ENCODE measurements at regions not wholly inside any gene's neighbourhood (a gene's known extent, or its start where the extent isn't known, plus 50 kb on each side); places are given as distances from the start of the nearest gene placed in this dataset.

DNA sequence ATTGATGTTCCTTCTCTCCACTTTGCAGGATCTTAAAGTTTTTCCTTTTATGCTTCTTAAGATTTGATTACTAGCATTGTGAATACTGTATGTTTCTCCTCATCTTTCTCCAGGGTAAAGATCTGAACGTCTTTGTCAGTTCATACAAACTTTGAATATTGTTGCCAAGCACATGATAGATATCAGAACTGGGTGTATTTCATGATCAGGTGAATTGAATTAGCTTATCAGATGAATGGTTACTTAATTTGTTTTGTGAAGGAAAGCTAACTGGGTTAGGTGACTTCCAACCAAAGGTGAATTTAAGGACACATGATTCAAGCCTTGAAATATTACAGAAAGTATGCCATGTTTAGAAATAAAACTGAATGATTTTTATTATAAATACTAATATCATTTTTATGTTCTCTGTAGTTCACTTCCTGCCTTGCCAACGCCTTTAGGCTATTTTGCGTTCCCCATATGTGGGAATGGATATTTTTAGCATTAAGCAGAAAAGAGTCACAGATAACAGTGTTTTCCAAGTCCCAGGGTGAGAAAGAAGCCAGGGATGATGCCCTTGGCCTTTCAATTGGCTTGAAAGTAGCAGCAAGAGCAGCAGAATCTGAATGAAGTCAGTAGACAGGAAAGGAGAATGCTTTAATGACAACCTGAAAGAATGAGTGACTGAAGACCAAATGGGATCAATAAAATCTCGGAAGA, 752.1 kb downstream of the NCAM2 start:
- TF ChIP-seq, protein P1, sequence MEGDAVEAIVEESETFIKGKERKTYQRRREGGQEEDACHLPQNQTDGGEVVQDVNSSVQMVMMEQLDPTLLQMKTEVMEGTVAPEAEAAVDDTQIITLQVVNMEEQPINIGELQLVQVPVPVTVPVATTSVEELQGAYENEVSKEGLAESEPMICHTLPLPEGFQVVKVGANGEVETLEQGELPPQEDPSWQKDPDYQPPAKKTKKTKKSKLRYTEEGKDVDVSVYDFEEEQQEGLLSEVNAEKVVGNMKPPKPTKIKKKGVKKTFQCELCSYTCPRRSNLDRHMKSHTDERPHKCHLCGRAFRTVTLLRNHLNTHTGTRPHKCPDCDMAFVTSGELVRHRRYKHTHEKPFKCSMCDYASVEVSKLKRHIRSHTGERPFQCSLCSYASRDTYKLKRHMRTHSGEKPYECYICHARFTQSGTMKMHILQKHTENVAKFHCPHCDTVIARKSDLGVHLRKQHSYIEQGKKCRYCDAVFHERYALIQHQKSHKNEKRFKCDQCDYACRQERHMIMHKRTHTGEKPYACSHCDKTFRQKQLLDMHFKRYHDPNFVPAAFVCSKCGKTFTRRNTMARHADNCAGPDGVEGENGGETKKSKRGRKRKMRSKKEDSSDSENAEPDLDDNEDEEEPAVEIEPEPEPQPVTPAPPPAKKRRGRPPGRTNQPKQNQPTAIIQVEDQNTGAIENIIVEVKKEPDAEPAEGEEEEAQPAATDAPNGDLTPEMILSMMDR (IDR thresholded peaks at IDR 0.05) = no peak
- TF ChIP-seq POLR2AphosphoS5 (IDR thresholded peaks at IDR 0.05) (no peak), POLR2A (IDR thresholded peaks at IDR 0.05) (no peak), EP300 (IDR thresholded peaks at IDR 0.05) (no peak)

All from upper lobe of left lung (tissue), 4 donors.